ENCODE measurements at regions not wholly inside any gene's neighbourhood (a gene's known extent, or its start where the extent isn't known, plus 50 kb on each side); places are given as distances from the start of the nearest gene placed in this dataset.
A peak's percentile ranks its signal among the peaks of the same experiment; 100 is the strongest.

DNA sequence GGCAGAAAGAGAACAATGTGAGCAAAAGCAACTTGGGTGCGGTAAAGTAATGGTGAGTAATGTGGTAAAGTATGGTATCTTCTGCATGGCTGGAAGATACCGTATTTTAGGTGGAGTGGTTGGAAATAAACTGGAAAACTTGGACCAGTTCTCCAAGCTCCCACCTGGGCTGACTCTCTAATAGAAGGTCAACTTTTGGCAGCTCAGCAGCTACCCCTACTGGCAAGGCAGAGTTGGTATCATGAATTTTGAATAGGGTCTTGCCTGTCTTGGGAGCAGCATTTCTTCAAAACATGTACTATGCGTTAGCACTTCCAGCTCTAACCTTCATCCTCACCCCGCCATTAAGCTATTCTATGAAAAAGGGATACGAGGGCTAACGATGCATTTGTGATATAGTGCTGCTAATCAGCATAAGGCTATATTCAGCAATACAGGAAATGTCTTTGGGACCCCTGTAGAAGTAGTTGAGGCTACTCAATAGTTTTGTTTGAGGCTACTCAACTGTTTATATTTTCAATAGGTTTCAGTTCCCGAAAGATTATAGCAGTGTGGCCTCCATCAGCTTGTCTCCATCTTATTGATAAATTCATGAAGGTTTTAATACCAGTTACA is 276.3 kb upstream of the FAR2 start:
- TF ChIP-seq POLR2AphosphoS5 (IDR thresholded peaks at IDR 0.05) = no peak
- TF ChIP-seq, protein P1, sequence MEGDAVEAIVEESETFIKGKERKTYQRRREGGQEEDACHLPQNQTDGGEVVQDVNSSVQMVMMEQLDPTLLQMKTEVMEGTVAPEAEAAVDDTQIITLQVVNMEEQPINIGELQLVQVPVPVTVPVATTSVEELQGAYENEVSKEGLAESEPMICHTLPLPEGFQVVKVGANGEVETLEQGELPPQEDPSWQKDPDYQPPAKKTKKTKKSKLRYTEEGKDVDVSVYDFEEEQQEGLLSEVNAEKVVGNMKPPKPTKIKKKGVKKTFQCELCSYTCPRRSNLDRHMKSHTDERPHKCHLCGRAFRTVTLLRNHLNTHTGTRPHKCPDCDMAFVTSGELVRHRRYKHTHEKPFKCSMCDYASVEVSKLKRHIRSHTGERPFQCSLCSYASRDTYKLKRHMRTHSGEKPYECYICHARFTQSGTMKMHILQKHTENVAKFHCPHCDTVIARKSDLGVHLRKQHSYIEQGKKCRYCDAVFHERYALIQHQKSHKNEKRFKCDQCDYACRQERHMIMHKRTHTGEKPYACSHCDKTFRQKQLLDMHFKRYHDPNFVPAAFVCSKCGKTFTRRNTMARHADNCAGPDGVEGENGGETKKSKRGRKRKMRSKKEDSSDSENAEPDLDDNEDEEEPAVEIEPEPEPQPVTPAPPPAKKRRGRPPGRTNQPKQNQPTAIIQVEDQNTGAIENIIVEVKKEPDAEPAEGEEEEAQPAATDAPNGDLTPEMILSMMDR (IDR thresholded peaks at IDR 0.05) = peak in 2 of 3 donors; percentile 39 to 56
- no peaks in the 10 kb centered on the region for H3K4me1 ChIP-seq
- H3K4me3 ChIP-seq = no peak overlapping the region
- H3K9me3 ChIP-seq = no peaks in the 10 kb centered on the region
- intact Hi-C loops (cut with DNase I; ENCODE audit: low total_unique reads) = no loop called here
- no peaks in the 10 kb centered on the region for H3K36me3 ChIP-seq
- no peaks in the 10 kb centered on the region for H3K27me3 ChIP-seq
- no peak overlapping the region for H3K27ac ChIP-seq
- no peak for DNase-seq (ENCODE audit: low spot score in 2 of 2)

DNA sequence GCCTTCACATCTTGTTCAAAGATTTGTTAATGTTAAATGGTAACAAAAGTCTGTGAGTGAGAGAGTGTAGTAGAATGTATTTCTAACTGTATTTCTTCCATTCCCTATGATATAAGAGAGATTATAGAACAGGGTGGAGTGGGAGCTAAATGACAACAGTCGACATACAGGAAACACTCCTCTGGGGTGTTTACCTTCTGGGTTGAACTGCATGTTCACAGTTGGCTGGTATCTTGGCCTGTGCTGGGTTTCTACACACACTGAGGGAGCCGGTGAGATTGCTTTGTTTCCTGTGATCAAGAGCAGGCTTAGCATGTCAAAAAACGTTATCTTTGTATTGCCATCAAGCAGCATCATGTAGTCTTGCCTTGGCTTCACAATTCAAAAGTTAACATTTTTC is 274.3 kb upstream of the FAR2 start:
- no peaks in the 10 kb centered on the region for H3K9me3 ChIP-seq
- H3K36me3 ChIP-seq = no peaks in the 10 kb centered on the region
- no peak overlapping the region for H3K4me3 ChIP-seq
- intact Hi-C loops (cut with DNase I; ENCODE audit: low total_unique reads) = no loop called here
- H3K27ac ChIP-seq = no peak overlapping the region
- DNase-seq (ENCODE audit: low spot score in 2 of 2) = no peak
- H3K4me1 ChIP-seq = no peaks in the 10 kb centered on the region
- TF ChIP-seq, protein P1 (IDR thresholded peaks at IDR 0.05) = no peak
- TF ChIP-seq POLR2AphosphoS5 (IDR thresholded peaks at IDR 0.05) (no peak), POLR2A (IDR thresholded peaks at IDR 0.05) (no peak)
- no peaks in the 10 kb centered on the region for H3K27me3 ChIP-seq

DNA sequence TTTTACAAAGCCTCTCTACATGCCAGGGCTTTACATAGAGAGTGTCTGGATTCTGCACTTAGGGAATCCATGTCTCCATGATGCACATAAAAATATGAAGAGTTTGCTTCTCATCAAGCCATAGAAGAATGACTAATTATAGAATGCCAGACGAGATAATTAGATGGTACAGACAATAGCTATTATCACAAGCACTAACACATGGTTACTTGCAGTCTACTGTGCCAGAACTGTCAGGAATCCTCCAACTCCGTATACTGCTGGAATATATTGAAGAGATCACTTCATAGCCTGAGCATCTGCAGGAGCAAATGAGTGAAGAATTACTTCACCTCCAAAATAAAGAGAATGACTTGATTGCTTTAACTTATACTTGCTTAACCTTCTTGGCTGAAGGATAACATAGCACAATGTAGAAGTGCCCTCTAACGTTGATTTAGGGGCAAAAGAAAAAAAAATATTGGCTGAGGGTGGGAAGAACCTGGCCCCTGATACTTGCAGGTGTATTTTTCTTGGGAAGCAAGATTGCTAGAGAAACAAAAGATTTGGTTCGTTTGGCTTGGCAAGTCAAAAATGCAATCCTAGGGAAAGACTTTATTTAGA is 272.8 kb upstream of the FAR2 start:
- Histone ChIP-seq H3K4me1 (no peaks in the 10 kb centered on the region), H3K4me3 (no peak overlapping the region), H3K27me3 (no peaks in the 10 kb centered on the region), H3K36me3 (no peaks in the 10 kb centered on the region), H3K9me3 (no peaks in the 10 kb centered on the region), H3K27ac (no peak overlapping the region)
- DNase-seq (ENCODE audit: low spot score in 2 of 2) = no peak
- no peak for TF ChIP-seq POLR2A (IDR thresholded peaks at IDR 0.05)
- TF ChIP-seq, protein P1 (IDR thresholded peaks at IDR 0.05) = no peak
- no peak for TF ChIP-seq POLR2AphosphoS5 (IDR thresholded peaks at IDR 0.05)
- intact Hi-C loops (cut with DNase I; ENCODE audit: low total_unique reads) = no loop called here

DNA sequence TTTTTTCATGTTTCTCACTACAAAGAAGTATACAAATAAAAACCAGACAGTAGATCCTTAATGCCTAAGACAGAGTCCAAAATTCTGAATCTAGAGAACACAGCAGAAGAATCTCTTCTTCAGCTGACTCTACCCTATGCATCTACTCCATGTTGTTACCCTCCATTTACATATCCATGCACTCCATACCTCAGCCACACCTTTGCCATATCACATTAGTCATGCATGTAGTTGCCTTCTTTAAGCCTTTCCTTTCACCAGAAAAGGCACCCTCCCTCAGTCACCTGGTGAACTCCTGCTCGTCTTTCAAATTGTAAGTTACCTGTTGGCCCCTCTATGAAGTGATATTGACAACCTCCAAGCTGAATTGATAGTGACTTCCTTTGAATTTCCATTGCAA is 271.2 kb upstream of the FAR2 start:
- Histone ChIP-seq H3K4me3 (no peak overlapping the region), H3K27ac (no peak overlapping the region), H3K36me3 (no peaks in the 10 kb centered on the region), H3K9me3 (no peaks in the 10 kb centered on the region), H3K4me1 (no peaks in the 10 kb centered on the region), H3K27me3 (no peaks in the 10 kb centered on the region)
- DNase-seq (ENCODE audit: low spot score in 2 of 2) = no peak
- intact Hi-C loops (cut with DNase I; ENCODE audit: low total_unique reads) = no loop called here
- TF ChIP-seq, protein P1 (IDR thresholded peaks at IDR 0.05) = no peak
- no peak for TF ChIP-seq POLR2A (IDR thresholded peaks at IDR 0.05)
- TF ChIP-seq POLR2AphosphoS5 (IDR thresholded peaks at IDR 0.05) = no peak

DNA sequence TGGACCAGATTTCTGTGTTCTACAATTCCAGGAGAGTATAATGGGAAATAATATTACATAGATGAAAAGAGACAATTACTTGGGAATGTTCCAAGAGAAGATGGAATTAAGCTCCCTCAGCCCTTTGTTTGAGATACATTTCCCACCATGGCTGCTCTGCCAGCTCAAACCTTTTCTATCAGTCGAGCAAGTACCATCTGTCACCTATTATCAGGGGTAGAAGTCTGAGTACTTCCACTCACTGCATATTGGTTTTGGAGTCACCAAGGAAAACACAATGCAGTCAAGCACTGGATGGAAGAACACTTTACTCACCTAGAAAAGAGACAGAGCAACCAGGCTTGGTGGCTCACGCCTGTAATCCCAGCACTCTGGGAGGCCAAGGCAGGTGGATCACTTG is 270.4 kb upstream of the FAR2 start:
- H3K36me3 ChIP-seq = no peaks in the 10 kb centered on the region
- no peak for DNase-seq (ENCODE audit: low spot score in 2 of 2)
- H3K4me1 ChIP-seq = no peaks in the 10 kb centered on the region
- H3K9me3 ChIP-seq = no peaks in the 10 kb centered on the region
- H3K4me3 ChIP-seq = no peak overlapping the region
- TF ChIP-seq, protein P1 (IDR thresholded peaks at IDR 0.05) = no peak
- no peak for TF ChIP-seq POLR2A (IDR thresholded peaks at IDR 0.05)
- no peak for TF ChIP-seq POLR2AphosphoS5 (IDR thresholded peaks at IDR 0.05)
- intact Hi-C loops (cut with DNase I; ENCODE audit: low total_unique reads) = no loop called here
- H3K27me3 ChIP-seq = no peaks in the 10 kb centered on the region
- no peak overlapping the region for H3K27ac ChIP-seq
